ENCODE measurements at regions not wholly inside any gene's neighbourhood (a gene's known extent, or its start where the extent isn't known, plus 50 kb on each side); places are given as distances from the start of the nearest gene placed in this dataset.

GRCh38 chr16:10321407-10322387, 64.2 kb upstream of the ATF7IP2 start:
- Histone ChIP-seq H3K9me3 (ENCODE audit: control insufficient read depth, insufficient read depth, low read length) (no peaks in the 10 kb centered on the region), H4K20me1 (ENCODE audit: control insufficient read depth, insufficient read depth, low read depth, low read length) (no peaks in the 10 kb centered on the region), H3K4me3 (ENCODE audit: low read length) (no peak overlapping the region), H3F3A (ENCODE audit: control insufficient read depth, insufficient read depth) (peaks cover 13% of the 10 kb centered on the region), H3K36me3 (ENCODE audit: control insufficient read depth, low read length) (no peaks in the 10 kb centered on the region), H3K4me2 (ENCODE audit: low read length) (no peak overlapping the region), H3K27ac (ENCODE audit: low read depth, low read length) (no peak overlapping the region), H3K79me2 (ENCODE audit: control insufficient read depth, low read length) (no peaks in the 10 kb centered on the region), H3K9me2 (replicated peaks; ENCODE audit: control insufficient read depth, low read length) (no peaks in the 10 kb centered on the region), H3K4me1 (ENCODE audit: control insufficient read depth, low read length) (peaks cover 11% of the 10 kb centered on the region), H3K27me3 (ENCODE audit: control insufficient read depth, low read length) (no peaks in the 10 kb centered on the region)
- no peak for TF ChIP-seq CTCF (IDR thresholded peaks at IDR 0.05; ENCODE audit: low read depth, low read length, poor library complexity, severe bottlenecking)
- no peak for TF ChIP-seq EZH2phosphoT487 (IDR thresholded peaks at IDR 0.05; ENCODE audit: borderline replicate concordance, low read length)

GRCh38 chr16:10322723-10323527, 62.9 kb upstream of the ATF7IP2 start:
- no peaks in the 10 kb centered on the region for H3K27me3 ChIP-seq (ENCODE audit: control insufficient read depth, low read length)
- no peak overlapping the region for H3K4me3 ChIP-seq (ENCODE audit: low read length)
- no peak overlapping the region for H3K4me2 ChIP-seq (ENCODE audit: low read length)
- H3F3A ChIP-seq (ENCODE audit: control insufficient read depth, insufficient read depth): peaks cover 13% of the 10 kb centered on the region
- H3K79me2 ChIP-seq (ENCODE audit: control insufficient read depth, low read length): no peaks in the 10 kb centered on the region
- H3K4me1 ChIP-seq (ENCODE audit: control insufficient read depth, low read length): peaks cover 11% of the 10 kb centered on the region
- TF ChIP-seq CTCF (IDR thresholded peaks at IDR 0.05; ENCODE audit: low read depth, low read length, poor library complexity, severe bottlenecking) (no peak), EZH2phosphoT487 (IDR thresholded peaks at IDR 0.05; ENCODE audit: borderline replicate concordance, low read length) (no peak)
- H3K36me3 ChIP-seq (ENCODE audit: control insufficient read depth, low read length): no peaks in the 10 kb centered on the region
- no peaks in the 10 kb centered on the region for H4K20me1 ChIP-seq (ENCODE audit: control insufficient read depth, insufficient read depth, low read depth, low read length)
- no peak overlapping the region for H3K27ac ChIP-seq (ENCODE audit: low read depth, low read length)
- H3K9me3 ChIP-seq (ENCODE audit: control insufficient read depth, insufficient read depth, low read length): no peaks in the 10 kb centered on the region
- no peaks in the 10 kb centered on the region for H3K9me2 ChIP-seq (replicated peaks; ENCODE audit: control insufficient read depth, low read length)

- no peak overlapping the region for H3K4me3 ChIP-seq (ENCODE audit: low read length)
- TF ChIP-seq CTCF (IDR thresholded peaks at IDR 0.05; ENCODE audit: low read depth, low read length, poor library complexity, severe bottlenecking) (no peak), EZH2phosphoT487 (IDR thresholded peaks at IDR 0.05; ENCODE audit: borderline replicate concordance, low read length) (no peak)
- no peaks in the 10 kb centered on the region for H3K36me3 ChIP-seq (ENCODE audit: control insufficient read depth, low read length)
- no peaks in the 10 kb centered on the region for H3K79me2 ChIP-seq (ENCODE audit: control insufficient read depth, low read length)
- peaks cover 9% of the 10 kb centered on the region for H3F3A ChIP-seq (ENCODE audit: control insufficient read depth, insufficient read depth)
- no peaks in the 10 kb centered on the region for H3K9me2 ChIP-seq (replicated peaks; ENCODE audit: control insufficient read depth, low read length)
- H3K4me2 ChIP-seq (ENCODE audit: low read length): no peak overlapping the region
- peaks cover 11% of the 10 kb centered on the region for H3K4me1 ChIP-seq (ENCODE audit: control insufficient read depth, low read length)
- no peaks in the 10 kb centered on the region for H3K27me3 ChIP-seq (ENCODE audit: control insufficient read depth, low read length)
- no peaks in the 10 kb centered on the region for H3K9me3 ChIP-seq (ENCODE audit: control insufficient read depth, insufficient read depth, low read length)
- no peaks in the 10 kb centered on the region for H4K20me1 ChIP-seq (ENCODE audit: control insufficient read depth, insufficient read depth, low read depth, low read length)
- H3K27ac ChIP-seq (ENCODE audit: low read depth, low read length): no peak overlapping the region
Observed at GRCh38 chr16:10323528-10323869, 62.4 kb upstream of the ATF7IP2 start.
